GM18867 (cell line): ENCODE measurements at regions not wholly inside any gene's neighbourhood (a gene's known extent, or its start where the extent isn't known, plus 50 kb on each side); places are given as distances from the start of the nearest gene placed in this dataset.

Source experiments
- ATAC-seq: cut with Tn5 transposase; IDR thresholded peaks from one replicate; pipeline ENCODE4 v1.9.1; 2021; ENCODE audit warnings: mild to moderate bottlenecking, moderate library complexity; ENCODE audit not compliant: unreplicated experiment

DNA sequence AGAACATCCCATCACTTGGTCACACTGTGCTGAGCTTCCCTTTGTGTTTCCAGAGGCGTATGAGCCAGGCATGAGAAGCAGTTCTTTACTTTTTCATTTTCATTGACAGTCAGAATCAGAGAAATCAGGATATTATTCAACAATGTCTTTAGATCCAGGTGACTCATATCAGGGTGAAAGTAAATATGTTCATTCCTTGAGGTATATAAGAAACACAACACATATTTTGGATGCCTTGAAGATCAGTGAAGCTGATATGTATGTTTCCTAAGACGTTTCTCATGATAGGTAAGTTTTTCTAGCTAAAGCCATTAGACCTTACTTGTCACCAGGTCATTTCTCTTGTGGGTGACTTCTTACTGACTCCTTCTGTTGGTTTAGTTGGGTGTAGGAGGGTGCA, 505.6 kb downstream of the CDH26 start:
- ATAC-seq = no peak

DNA sequence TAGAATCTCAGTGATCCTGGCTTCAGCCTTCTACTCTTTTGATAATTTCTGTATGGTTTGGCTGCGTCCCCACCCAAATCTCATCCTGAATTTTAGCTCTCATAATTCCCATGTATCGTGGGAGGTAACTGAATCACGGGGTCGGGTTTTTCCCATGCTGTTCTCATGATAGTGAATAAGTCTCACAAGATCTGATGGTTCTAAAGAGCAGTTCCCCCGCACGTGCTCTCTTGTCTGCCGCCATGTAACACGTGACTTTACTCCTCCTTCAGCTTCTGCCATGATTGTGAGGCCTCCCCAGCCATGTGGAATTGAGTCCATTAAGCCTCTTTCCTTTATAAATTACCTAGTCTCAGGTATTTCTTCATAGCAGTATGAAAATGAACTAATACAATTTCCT, 507.2 kb downstream of the CDH26 start:
- no peak for ATAC-seq

DNA sequence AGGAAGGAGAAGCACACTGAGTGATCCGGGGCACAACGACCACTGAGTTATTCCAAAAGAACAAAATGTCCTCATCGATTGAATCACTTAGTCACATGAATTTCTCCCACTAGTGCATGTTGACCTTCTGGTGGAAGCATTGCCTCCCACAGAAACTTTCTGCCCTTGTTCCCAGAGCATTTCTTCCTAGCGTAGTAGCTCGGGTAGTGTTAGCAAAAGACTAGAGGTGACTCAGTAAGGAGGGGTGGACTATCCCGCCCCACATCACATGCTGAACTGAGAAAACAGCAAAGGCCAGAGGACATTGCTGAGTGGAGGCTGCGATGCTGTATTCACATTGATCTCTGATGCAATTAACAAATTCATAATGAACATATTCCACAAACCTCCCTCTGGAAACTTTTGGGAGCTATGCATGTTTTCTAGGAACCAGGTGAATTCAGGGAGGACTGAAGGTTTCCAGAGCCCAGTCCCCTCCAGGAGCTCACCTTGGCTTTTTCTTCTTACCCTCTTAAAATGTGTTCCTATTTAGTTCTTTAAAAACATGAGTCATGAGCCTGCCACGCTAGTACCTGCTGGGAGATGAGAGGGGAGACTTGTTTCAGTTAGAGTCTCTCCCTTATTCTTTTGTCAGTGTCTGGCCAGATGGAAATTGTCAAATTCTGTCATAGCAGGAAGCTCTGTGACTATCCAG, 507.9 kb downstream of the CDH26 start:
- ATAC-seq = no peak

DNA sequence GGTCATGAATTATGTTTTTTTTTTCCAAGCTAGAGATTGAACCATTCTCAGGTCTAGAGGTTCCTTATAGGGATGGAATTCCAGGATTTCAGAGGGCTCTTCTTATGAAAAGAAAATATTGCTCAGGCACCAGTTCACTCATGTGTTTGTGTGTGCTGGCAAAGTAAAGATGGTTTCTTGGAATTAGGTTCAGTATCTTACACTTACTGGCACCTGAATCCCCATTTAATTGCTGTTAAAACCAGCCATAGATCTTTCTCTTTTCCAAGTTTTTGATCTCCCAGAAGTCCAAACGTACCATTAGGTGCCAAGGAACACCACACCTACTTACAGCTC, 508.4 kb downstream of the CDH26 start:
- ATAC-seq = no peak

- ATAC-seq = no peak
Measured at GRCh38 chr20:60467078-60467477, 508.9 kb downstream of the CDH26 start.

- no peak for ATAC-seq
Measured at GRCh38 chr20:60467771-60468170, 509.5 kb downstream of the CDH26 start.

GRCh38 chr20:60469829-60470228, 511.6 kb downstream of the CDH26 start:
- no peak for ATAC-seq

GRCh38 chr20:60470366-60470765, 512.1 kb downstream of the CDH26 start:
- no peak for ATAC-seq

DNA sequence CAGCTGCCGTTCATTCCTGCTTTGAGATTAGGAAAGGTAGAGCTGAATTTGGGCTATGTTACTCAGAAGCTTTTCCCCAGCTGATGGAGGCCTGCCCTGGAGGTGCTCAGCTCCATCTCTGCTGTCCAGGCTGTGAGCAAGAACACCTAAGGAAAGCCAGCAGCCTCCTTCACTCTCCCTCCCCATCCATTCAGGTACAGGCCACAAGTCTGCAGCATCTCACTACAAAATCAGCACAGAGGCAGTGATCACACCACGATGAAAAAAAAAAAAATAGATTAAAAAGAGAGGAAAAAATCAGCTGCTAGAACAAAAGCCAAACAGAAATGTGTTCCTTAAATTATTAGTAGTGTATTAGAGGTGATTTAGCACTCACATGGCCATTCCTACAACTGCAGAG, 515.0 kb downstream of the CDH26 start:
- no peak for ATAC-seq

DNA sequence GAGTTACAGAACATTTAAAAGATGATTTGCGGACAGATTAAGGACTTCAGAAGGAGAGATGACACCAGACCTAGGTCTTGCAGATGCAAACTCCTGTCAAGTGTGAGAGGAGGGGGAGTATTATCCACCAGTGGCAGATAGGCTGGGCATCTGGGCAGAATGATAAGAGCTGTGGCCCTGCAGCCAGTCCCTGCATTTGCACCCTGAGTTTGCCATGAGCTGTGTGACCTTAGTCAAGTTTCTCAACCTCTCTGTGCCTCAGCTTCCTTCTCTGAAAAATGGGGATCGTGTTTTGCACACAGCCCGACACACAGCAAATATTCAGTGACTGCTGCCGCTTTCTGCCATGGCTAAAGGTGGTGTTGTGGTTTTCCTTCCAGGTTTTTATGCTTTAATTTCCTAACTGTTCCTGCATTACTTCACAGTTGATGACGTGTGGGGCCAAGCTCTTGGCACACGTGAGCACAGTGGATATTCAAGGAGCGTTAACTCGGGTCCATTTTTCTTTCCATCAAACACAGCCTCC, 516.2 kb downstream of the CDH26 start:
- no peak for ATAC-seq

GRCh38 chr20:60476045-60476444, 517.8 kb downstream of the CDH26 start:
- no peak for ATAC-seq

- ATAC-seq = no peak
Measured at GRCh38 chr20:60477958-60478357, 519.7 kb downstream of the CDH26 start.

DNA sequence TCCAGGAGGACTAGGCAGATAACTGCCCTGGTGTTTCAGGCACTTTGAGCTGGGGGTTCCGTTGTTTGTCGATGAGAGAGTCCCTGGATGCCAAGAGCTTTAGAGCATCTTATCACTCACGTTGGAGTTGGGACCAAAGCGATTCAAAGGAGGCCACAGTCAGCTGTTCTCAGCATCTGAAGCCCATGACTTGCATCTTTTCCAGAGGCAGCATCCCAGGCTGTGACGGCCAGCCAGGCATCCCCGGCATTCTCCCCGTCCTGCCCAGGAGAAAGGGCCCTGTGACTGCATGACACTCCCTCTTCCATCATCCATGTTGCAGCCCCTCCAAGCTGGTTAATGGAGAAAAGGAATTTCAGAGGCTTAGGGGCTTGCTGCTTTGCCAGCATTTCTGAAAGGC, 520.3 kb downstream of the CDH26 start:
- no peak for ATAC-seq

GRCh38 chr20:60480950-60481742, 522.9 kb downstream of the CDH26 start:
- no peak for ATAC-seq

GRCh38 chr20:60481743-60482133, 523.5 kb downstream of the CDH26 start:
- no peak for ATAC-seq

DNA sequence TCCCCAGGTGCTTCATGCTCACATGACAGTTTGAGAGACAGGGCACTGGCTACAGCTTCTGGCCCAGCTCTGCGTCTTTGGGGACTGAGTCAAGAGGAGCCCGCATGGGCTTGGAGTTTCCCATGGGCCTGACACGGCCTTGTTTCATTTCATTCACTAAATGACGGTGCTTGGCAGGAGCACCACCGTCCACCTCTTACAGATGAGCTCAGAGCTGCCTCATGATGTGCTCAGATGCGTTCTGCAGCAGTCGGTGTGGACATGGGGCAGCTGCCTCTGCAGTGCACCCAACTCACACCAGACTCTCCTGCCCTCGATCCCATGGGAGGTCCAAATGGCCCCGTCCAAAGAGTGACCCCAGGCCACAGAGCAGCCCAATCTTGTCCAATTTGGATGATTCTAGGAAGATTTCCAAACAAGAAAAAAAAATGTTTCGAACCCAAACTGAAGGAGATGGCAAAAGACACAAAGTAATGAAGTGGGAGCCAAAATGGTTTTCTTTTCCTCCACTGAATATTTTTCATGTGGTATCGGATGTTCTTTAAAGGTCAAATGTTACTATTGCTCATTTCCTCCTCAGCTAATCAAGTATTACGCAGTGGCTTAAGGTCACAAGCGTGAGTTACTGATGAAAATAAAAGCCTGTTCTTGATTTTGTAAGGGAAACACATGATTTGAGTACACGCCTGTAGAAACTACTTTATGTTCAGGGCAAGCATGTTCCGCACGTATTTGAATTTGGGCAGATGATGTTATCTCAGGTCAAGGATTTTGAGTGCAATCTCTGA, 524.2 kb downstream of the CDH26 start:
- no peak for ATAC-seq

- no peak for ATAC-seq
Measured at GRCh38 chr20:60483371-60483770, 525.1 kb downstream of the CDH26 start.

DNA sequence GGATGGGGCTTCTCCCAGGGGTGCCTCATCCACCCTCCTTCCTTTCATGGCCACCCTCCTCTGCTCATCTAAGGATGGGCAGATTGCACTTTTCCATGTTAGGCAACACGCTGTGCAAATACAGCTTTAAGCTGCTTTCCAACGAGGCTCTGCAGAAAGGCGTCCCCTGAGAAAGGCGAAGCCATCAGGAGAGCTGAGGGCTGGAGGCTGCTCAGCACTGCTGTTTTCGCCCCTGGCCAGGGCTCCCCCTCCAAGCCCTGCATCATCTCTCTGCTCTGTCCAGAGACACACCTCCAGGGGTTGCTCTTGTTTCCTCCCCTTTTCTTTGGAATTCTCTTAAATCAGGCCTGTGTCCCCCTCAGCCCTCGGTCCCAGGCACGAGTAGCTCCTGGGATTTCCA, 526.1 kb downstream of the CDH26 start:
- ATAC-seq = no peak

DNA sequence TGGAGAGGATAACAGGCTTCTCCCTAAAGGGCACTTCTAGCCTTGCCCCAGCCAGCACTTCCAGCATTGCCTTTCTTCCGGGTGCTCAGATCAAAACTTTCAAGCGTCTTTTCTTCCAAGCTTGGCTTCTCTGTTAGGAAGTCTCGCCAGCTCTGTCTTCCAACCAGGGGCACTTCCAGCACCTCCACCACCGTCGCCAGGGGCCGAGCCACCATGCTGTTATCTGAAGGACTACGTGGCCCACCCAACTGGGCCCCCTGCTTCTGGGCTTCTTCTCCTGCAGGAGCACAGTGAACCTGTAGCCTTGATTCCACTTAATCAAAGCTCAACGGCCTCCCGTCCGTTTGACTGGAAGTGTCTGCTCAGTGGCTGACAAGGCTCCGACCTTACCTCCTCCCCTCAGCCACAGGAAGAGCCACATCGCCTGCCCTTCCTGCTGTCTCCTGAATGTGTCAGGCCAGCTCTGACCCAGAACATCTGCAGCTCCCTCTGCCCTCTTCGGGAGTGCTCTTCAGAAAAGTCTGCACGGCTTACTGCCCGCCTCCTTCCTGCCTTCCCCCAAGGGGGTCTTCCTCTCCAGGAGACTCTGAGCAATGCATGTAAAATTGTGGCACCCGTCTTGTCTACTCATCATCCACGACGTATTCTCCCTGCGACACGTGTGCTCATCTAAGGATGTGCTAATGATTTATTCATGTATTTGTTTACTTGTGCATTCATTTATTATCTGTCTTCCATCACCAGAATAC, 527.0 kb downstream of the CDH26 start:
- ATAC-seq = no peak

- no peak for ATAC-seq
Measured at GRCh38 chr20:60486315-60486714, 528.1 kb downstream of the CDH26 start.

DNA sequence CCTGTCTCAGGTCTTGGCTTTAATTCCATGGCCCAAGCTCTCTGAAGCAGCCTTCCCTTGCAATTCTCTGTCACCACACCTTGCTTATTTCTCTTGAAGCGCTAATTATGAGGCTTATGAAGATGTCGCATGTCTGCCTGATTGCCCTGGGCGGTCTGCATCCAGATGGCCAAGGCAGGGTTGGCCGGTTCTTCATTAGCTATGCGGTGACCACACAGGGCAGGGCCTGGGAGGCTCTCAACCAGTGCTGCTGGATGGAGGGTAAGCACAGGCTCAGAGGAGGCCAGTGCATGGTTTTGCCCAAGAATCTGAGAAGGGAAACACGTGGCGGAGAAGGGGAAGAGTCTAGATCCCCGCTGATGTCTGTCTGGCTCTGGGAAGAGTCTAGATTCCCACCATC, 528.7 kb downstream of the CDH26 start:
- ATAC-seq = no peak
